ENCODE measurements at regions not wholly inside any gene's neighbourhood (a gene's known extent, or its start where the extent isn't known, plus 50 kb on each side); places are given as distances from the start of the nearest gene placed in this dataset.

- no peak for TF ChIP-seq POLR2AphosphoS5 (IDR thresholded peaks at IDR 0.05; ENCODE audit: low read depth, low read length)
- no peak for TF ChIP-seq POLR2A (IDR thresholded peaks at IDR 0.05; ENCODE audit: low read depth, low read length)
- TF ChIP-seq TAF1 (IDR thresholded peaks at IDR 0.05; ENCODE audit: low read depth, low read length), result no peak
Measured at GRCh38 chr22:48652796-48653195, 1174.9 kb downstream of the BRD1 start.

All from GM12891 (cell line).